HG03565 (cell line): ENCODE measurements at regions not wholly inside any gene's neighbourhood (a gene's known extent, or its start where the extent isn't known, plus 50 kb on each side); places are given as distances from the start of the nearest gene placed in this dataset.
"Not testable (repeated sequence)": the region's sequence is repeated elsewhere in the genome, so short reads cannot be mapped to it uniquely, and the experiment has no call there.

Source experiments
- ATAC-seq: cut with Tn5 transposase; IDR thresholded peaks from one replicate; pipeline ENCODE4 v1.9.1; 2021; ENCODE audit warnings: mild to moderate bottlenecking, moderate library complexity; ENCODE audit not compliant: unreplicated experiment

DNA sequence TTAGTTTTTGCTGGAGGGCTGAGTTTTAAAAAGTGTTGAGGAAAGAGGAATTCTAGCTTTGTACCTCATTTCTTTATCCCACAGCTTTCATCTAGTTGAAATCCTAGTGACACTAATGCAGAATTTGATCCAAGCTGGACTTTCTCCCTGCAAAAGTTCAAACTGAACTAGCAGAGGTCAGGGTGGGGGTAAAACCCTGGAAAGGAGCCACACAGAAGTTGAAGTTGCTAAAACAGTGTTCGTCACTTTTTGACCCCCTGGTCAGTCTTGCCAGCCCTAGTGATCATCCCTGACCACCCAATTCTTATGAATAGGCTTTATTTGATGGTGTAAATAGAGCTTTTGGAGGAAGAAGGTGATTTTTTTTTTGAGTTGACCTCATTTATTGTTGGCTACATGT is 390.4 kb downstream of the TMEM38B start:
- ATAC-seq, result no peak

DNA sequence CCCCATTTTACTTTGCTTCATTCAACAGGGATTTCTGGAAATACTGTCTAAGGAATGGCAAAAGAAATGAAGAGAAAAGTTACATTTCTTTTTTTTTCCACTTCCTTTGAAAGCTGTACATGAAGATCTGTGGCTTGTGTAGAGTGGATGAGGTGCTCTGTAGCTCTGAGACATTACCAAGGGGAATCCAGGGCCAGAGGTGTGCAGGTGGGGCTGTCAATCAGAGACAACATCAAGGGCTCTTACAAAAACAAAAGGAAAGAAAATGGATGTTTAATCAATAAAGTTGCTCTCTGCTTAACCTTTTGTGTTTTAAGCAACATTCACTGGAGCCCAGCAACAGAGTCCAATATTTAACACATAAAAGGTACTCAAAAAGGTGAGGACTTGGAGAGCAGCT is 391.1 kb downstream of the TMEM38B start:
- ATAC-seq, result no peak

DNA sequence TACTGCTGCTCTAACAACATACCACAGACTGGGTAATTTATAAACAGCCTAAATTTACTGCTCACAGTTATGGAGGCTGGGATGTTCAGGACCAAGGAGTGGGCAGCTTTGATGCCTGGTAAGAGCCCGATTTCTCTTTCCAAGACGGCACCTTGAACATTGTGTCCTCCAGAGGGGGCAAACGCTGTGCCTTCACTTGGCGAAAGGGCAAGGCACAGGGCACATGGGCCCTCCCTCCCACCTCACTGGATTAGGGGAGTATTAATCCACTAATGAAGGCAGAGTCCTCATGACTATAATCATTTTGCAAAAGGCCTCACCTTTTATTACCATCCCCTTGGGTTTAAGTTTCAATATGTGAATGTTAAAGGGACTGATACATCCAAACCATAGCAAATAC is 397.7 kb downstream of the TMEM38B start:
- ATAC-seq, result no peak

DNA sequence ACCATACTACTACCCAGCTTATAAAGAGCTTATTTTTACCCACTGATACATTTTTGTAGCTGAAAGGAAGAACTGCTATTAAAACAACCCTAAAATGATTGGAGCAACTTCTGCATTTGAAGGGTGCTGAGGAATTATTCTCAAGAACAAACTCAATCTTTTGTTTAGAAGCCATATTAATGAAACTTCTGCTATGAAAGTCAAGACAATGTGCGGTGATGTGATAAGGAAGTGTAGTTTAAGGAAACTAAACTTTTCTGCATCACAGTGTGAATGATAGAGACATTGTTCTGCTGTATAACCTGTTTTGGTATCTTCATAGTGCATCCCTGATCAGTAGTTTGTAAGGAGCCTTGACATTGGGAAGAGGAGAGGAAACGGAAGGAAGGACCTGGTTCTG is 408.5 kb downstream of the TMEM38B start:
- ATAC-seq, result no peak

DNA sequence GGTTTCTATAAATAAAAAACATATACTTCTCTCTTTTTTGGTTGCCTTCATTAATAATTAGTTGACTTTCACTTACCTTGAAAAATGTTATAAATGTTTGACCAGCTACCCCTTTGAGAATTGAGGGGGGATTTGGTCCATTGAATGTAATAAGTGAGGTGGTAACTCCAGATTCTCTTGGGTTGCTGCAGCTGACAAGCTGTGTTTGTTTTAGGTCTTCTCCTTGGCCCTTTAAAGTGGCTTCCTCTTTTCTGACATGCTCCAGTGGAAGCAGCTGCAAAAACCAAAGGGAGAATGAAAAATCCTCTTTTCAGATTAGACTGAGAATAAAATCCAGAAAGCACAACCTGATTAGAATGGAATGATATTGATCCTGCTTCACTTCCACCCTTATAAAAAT is 410.5 kb downstream of the TMEM38B start:
- no peak for ATAC-seq

DNA sequence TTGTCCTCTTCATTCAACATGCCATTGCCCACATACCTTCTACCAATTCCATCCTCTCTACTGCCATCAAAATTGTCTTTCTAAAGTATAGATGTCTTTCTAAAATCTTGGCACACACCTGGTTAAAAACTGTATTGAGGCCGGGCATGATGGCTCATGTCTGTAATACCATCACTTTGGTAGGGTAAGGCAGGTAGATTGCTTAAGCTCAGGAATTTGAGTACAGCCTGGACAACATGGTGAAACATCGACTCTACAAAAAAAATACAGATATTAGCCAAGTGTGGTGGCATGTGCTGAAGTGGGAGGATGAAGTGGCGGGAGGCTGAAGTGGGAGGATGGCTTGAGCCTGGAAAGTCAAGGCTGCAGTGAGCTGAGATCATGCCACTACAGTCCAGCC is 412.1 kb downstream of the TMEM38B start:
- ATAC-seq, result no peak

DNA sequence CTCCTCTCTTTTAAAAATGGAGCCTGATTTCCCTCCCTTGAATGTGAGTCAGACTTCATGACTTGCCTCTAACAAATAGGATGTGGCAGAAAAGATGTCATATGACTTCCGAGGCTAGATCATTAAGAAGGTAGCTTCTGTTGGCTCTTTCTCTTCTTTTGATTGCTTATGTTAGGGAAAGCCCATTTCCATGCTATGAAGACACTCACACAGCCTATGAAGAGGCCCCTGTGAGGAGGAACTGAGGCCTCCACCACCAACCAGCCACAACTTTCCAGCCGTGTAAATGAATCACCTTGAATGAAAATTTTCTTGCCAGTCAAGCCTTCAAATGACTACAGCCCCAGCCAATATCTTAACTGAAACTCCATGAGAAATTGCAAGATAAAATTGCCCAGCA is 413.4 kb downstream of the TMEM38B start:
- no peak for ATAC-seq

DNA sequence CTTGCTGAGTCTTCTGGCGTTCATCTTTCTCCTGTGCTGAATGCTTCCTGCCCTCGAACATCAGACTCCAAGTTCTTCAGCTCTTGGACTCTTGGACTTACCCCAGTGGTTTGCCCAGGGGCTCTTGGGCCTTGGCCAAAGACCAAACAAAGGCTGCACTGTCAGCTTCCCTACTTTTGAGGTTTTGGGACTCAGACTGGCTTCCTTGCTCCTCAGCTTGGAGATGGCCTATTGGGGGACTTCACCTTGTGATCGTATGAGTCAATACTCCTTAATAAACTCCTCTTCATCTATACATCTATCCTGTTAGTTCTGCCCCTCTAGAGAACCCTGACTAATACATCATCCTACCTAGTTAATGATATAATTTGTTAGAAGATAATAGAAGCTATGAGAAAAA is 415.4 kb downstream of the TMEM38B start:
- ATAC-seq, result not testable (repeated sequence)

DNA sequence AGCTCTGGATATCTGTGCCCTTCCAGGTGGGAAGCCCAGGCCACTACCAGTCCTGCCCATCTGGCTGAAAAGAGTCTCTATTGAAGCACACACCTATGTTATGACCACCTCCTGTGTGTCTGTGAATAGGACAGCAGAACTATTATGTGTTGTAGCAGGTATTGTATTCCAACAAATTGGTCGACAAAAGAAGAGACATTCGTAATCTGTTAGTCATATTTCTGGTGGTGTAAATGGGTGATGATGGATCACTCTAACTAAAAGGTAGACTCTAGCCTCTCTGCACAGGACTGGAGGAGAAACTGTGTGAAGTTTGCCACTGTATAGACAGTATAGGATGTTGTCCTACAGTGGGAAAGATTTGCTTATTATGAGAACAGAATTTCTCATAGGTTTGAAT is 416.1 kb downstream of the TMEM38B start:
- ATAC-seq, result no peak

DNA sequence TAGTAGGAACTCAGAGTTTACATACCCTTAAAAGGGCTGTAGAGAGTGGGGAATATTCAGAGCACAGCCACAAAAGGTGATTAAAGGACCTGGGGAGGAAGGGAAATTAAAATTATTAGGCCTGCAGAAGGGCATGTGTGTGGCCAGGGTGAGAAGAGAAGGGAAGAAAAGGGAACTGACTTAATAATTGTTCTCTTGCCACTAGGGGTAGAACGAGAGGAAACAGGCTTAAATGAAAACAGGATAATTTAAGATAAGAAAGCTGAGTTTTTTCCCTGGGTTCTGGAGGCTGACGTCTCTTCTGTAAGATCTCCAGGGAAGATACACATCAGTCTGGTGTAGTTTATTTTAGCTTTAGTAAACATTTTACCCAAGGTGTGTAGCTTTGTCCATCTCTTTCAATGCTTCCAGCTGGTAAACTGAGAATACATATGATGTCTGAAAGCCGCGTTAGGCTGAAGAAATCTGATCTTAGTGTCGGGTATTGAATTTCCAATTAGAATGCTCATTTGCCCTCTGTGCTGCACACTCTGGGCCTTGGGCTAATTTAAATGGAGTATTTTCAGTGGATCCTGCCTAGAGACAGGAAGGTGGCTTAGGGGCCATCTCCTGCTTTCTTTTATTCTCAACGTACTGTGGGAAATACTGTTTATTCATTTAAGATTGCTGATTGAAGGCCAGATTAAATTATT is 416.8 kb downstream of the TMEM38B start:
- no peak for ATAC-seq

DNA sequence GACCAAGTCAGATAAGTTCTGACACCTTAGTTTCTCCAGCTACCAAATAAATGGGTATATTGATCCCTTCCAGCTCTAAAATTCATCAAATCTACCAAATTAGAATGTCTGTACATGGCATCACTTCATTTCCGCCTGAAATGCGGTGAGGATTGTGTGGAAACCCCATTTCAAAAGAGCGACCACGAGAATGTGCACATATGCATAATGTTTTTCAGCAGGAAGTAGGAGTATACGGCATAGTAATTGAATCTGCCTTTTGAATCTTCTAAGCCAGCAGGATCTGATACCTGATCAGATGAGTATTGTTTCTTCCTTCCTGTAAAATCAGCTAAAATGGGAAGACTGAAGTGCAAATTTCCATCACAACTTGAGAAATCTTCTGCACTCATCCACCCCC is 418.6 kb downstream of the TMEM38B start:
- ATAC-seq, result no peak

DNA sequence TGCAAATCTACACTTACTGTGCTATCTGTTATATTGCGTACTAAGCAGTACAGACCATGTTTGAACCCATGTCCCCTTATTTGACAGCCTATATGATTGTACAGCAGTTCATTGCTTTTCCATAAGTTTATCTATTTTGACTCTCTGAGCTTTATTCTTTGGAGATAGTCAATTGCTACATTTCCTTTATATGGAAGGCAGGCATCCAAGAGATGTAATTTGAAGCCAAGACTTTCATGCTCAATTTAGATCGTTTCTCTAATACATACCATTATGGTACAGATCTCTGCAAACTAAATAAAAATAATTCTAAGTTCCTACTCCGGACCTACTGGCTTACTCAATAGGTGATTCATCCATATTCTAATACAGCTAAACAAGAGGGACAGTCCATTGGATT is 424.8 kb downstream of the TMEM38B start:
- no peak for ATAC-seq

DNA sequence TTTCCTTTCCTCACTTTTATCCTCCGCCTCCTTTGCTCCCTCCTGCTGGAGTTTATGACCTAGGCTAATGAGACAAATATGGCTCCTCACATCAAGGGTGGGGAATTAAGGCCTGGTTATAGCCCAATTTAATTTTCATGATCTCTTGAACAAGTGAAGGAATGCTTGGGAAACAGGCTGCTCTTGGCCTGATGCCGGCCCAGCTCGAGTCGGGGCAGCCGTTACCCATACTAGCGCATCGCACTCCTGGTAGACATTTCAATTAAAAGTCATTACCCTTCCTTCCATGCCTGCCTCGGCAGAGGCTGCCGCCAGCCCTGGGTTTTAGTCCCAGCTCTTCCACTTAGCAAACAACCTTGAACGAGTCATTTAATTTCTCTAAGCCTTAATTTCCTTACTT is 425.7 kb downstream of the TMEM38B start:
- no peak for ATAC-seq

DNA sequence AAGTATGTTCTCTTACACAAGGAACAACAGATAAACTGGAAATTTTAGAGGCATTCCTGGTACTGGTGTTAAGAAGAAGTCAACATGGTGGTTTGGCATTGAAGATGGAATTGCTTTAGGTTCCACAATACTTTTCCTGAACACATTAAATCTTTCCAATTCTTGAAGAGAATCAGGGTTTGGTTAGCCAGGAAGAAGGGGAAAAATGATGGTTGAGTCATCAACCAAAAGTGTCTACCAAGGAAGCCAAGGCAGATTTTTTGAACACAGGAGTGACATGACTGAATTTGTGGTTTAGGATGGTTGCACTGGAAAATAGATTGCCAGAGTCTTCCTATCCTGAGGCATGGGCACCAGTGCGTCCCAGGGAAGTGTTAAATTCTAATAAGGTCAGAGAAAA is 433.4 kb downstream of the TMEM38B start:
- ATAC-seq, result no peak

DNA sequence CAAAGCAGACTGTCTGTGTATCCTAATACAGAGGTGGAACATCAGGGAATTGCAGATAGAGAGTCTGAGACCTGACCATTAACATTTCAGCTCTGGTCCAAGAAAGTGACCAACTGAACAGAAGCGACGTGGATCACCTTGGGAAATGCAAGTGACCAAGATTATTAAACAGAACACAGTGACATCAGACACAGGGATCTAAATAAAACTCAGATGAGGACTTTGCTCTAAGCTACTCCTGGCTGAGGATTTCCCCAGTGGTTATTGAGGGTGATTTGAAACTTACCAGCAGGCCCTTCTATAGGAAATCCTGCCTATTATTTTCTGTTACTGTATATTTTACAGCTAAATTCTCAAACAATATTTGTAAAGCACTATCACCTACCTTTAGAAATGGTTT is 436.0 kb downstream of the TMEM38B start:
- no peak for ATAC-seq

DNA sequence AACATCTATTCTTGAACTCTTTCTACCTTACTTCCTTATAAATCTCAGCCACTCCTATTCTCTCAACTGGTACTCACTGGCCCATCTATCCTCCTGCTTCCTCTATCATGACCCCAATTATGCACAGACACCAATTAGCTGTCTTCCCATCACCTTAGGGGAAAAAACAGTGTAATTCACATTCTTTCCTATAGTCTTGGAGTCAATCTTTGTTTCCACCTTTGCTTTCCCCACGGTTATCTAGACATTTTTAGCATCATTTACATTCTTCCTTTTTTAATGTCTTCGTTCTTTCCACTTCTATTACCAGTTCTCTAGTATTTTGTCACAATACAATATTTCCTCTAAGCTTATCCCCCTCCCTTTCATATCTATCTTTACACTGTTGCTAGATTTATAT is 449.4 kb downstream of the TMEM38B start:
- ATAC-seq, result no peak

DNA sequence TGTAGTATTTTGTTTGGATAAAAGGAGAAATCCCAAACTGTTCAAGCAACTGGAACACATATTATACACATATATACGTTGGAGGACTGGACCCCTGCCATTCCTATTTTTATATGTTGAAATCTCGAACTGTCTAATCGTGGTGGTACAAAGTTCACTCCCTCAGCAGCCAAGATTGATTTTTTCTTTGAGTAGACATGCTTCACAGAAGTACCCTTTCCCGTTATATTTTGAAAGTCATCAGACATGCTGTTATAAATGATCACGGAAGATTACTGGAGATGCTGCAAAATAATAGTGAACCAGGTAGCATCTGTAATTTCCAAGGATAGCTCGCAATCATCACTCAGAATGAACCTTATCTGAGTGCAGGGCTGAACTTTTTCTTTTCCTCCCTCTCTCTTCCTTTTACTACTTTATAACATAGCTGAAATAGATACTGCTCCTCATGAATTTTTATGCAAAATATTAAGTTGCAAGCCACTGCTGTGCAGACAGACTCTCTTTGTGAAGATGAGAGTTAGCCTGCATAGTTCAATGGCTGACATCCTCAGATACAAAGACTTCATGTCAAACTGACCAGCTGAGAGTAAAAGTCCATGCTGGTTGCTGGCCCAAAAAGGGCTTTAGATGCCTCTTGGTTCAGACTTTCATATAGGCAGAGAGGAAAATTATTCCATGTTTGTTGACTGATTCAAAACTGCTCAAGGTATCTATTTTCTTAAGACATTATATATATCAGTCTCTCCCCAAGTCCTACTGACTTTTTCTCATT is 451.9 kb downstream of the TMEM38B start:
- no peak for ATAC-seq

DNA sequence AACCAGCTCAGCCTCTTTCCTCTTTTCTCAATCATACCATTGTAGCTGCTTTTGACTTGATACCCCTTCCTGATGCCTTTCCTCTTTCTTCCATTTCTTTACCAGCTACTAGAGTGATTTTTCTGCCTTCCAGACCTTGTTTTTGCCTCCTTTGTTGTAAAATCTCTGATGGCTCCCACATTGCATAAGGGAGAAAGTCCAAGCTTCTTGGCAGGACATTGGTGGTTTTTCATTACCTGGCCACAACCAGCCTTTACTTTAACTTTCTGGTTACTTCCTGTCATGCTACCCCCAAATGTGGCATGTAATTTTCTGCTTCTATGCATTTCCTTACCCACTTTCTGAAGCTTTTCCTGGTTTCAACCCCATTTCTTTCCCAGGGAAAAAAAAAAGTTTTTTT is 452.5 kb downstream of the TMEM38B start:
- ATAC-seq, result no peak

DNA sequence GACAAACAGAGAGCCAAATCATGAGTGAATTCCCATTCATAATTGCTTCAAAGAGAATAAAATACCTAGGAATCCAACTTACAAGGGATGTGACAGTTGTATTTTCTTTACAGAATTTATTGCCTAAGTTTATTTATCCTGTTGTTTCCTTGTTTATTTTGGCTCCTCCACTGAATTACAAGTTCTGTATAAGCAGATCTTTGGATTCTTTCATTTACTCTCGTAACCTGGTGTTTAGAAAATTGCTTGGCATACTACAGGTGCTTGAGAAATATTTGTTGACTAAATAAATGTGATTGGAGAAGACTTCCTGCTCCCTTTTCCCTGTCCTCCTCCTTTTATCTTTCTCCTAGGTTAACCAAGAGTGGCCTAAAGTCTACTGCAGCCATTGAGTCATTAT is 455.6 kb downstream of the TMEM38B start:
- ATAC-seq, result no peak

DNA sequence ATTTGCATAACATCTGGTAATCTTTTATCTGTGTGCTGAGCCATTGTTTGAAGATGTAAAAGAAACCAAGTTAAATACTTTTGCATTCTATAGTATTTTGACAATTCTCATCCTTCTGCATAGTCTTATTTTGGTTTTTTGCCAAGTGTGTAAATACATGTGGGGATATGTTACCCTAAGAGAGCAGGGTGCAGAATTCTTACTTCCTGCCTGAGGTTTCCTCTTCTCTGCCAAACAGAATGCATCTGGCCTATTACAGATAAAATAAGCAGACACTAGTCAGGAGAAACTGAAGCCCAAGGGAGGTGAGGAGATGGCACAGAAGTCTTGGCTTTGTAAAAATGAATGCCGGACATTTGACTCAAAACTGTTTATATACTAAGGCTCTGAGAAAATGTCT is 462.1 kb downstream of the TMEM38B start:
- ATAC-seq, result no peak

DNA sequence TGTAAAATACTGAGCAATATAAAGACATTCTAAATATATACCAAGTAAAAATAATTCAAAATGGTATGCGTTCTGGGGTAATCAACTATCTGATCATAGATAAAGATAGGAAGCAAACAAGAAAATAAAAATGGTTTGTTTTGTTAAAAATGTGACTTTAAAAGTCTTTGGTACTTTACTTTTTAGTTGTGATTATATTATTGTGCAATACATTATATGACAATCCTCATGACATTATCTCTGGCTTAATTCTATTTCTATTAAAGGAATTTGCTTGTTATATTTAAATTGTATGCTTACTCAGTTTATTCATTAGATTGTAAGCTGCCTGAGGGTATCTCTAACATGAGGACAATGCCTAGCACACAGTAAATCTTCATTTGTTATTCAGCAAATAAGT is 477.9 kb downstream of the TMEM38B start:
- ATAC-seq, result no peak

DNA sequence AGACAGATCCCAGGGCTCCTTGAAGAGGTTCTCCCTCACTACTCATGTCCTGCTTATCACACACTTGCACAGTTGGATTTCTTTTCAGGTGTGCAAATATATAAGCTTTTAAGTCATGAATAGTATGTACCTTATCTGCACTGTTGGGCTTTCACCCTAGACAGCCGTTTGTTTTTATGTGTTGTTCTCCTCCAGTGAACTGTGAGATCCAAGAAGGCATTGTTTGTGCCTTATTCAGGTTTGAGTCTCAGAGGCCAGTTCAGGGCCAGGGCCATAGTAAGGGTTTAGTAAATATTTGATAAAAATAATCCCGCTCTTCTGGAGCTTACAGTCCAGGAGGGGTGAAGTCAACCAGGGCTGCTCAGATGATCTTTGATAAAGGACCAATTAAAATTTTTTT is 480.0 kb downstream of the TMEM38B start:
- ATAC-seq, result no peak

DNA sequence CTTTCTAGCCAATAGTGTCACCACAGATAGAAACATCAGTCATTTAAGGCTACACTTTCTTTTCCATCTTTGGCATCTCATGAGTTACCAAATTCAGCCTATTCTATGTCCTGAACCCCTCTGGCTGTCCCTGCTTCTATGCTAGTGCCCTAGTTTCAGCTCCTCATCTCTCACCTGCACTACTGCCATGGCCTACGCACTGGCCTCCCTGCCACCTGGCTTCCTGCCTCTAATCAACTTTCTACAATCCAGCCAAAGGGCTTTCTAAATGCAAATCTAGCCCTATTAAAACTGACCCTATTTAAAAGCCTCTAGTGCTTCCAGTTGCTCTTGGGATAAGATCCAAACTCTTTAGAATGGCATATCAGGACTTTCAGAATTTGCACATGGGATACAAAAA is 482.9 kb downstream of the TMEM38B start:
- no peak for ATAC-seq
